SK-N-MC (cell line): ENCODE measurements at regions not wholly inside any gene's neighbourhood (a gene's known extent, or its start where the extent isn't known, plus 50 kb on each side); places are given as distances from the start of the nearest gene placed in this dataset.

Experiments used
- EZH2 ChIP-seq: fragments of 200-600 bp; sonication (generic); IDR thresholded peaks from one replicate; pipeline ENCODE4 v1.6.1; 2017; ENCODE audit warnings: antibody characterized with exemption
- POLR2AphosphoS5 ChIP-seq: IDR thresholded peaks from 2 replicates; pipeline ENCODE4 v1.6.1; 2012; ENCODE audit warnings: mild to moderate bottlenecking, low read depth, low read length, borderline replicate concordance

DNA sequence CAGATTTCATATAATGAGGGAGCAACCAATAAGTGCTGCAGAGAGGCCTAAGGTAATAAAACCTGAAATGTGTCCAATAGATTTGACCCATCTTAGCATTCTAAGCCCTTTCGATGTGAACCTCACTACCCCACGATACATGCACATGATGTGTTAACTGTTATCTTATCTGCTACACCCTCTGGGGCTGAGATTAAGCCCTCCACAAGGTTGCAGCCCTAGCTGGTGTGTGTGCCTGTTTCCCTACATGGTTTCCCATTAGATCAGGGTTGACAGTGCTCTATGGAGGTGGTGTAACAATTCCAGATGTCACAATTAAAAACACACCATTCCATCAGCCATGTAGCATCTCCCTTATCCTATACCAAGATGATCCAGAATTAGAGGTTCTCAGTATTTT is 68.9 kb upstream of the THSD7B start:
- TF ChIP-seq POLR2AphosphoS5 (no peak), EZH2 (no peak)
